NCI-H187 (cell line): ENCODE measurements at regions not wholly inside any gene's neighbourhood (a gene's known extent, or its start where the extent isn't known, plus 50 kb on each side); places are given as distances from the start of the nearest gene placed in this dataset.
"Not testable (repeated sequence)": the region's sequence is repeated elsewhere in the genome, so short reads cannot be mapped to it uniquely, and the experiment has no call there.

ENCODE experiments used
- DNase-seq, 2 experiments: peaks; one replicate each; lab custom pipeline; 2025; lab: John Stamatoyannopoulos, UW

DNA sequence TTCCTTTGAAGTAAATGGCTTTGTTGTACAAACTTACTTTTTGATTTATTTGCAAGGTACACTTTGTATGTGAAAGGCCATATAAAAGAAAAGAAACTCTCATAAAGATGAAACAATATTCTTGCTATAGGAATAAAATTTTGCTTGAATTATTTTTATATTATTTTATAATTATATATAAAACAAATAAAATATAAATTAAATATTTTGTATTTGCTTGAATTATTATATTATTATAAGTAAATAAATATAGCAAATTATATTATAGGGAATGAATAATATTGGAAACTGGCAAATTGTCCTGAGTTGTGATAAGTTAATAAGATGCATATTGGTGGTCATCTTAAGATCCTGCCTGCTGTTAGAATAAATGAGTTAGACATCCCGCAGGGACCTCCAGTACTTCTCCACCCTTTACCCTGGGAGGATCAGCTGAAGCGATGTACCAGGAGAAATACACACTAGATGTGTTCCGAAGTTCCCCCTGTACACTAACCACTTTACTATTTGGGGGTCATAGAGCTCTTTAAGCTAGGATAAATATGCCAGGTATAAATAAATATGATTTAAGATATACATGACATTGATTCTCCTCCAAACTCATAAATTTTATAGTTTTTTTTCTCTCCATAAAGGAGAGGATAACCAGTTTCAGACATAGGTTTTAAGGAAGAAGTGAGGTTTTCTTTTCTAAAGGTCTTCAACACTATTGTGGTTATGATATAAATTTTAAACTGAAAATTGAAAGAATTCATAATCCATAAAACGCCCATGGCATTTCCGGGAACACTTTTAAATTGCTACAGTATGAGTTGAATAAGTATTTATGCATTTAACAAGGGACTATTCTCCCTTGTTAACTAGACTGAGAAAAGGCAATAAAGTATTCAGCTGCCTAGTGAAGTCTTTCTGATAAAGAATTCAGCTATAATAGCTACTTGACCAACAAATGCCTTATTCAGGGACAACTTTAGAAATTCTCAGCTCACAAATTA lies 486.3 kb upstream of the MARCKS start:
- no peak for DNase-seq

DNA sequence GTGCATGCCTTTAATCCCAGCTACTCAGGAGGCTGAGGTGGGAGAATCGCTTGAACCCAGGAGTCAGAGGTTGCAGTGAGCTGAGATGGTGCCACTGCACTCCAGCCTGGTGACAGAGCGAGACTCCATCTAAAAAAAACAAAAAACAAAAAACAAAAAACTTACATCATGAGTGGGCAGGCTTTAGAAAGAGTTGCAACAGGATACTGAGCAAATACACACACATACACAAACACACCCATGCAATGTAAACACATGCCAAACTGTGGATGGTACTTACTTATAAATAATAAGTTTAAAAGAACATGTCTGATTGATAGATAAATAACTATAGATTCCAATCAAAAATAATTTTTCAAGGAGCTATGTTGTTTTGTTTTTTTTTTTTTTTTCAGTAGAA lies 481.7 kb upstream of the MARCKS start:
- not testable (repeated sequence) for DNase-seq

DNA sequence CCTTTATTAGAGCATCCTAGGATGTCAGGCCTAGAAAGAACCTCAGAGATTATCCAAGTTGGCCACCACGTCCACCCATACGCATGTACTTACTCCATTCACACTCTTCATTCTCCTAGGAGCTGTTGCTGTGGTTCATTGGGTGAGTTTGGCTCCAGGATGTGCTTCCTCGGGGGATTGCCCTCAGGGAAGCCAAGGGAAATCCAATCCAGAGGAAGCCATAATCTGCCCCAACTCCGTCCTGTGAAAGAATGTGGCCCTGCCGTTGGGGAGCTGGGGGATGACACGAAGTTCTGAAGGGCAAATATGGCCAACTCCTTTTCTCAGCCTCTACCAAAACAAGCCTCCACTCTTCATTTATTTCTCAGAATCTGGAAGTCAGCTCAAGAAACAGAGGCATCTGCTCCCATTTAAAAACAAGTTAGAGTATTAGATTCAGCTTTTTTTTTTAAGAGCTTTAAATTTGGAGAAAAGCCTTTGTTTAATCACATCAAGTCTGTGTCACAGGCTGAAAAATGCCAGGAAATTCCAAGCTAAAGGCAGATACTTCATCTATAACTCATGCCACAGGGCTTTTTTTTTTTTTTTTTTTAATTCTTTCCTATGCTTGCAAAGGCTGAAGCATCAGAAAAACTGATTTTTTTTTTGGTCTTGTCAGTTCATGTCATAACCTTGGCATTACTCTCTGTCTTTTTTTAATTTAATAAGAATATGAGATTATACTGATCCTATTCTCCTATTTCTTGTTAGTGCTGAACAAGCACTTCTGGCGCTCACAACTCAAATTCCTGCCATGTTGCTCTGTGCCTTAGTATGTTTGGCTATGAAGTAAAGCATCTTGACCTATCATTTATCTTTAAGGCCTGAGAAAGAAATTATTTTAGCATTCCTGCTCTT lies 480.9 kb upstream of the MARCKS start:
- DNase-seq = no peak

DNA sequence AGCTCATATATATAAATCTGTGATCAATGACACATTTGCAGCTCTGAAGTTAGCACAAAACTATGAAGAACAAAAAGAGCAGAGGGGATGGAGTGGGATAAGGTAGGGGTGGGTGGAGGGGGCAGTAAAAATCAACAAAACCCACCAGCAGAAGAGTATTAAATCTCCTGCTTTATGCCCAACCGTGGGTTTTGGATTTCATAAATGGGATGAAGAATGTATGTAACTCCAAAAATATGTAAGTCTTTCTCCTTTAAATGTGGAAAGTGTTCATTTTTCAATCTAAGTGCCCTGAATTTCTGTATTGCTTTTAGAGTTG lies 480.3 kb upstream of the MARCKS start:
- DNase-seq = no peak

DNA sequence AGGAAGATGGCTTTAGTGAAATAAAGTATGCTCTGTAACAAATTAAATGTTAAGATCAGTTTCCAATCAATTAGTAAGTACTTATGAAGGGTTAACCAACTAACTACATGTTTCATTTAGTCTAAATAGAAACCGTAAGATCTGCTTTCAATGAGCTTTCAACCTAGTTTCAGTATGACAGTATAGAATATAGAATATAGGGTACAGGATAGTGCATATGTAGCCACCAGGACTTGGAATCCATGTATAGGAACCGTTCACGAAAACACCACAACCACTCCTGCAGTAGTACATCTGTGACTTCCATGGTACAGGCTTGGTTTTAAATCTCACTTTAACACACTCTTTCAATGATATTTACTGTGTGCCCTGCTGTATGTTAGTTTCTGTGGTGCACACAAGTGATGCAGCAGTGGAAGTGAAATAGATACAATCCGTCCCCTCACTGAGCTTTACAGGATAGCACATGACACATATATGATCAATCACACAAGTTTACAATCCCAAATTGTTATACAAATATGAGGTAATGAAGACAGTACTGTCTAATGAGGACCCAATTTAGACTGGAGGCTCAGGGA lies 479.7 kb upstream of the MARCKS start:
- no peak for DNase-seq

DNA sequence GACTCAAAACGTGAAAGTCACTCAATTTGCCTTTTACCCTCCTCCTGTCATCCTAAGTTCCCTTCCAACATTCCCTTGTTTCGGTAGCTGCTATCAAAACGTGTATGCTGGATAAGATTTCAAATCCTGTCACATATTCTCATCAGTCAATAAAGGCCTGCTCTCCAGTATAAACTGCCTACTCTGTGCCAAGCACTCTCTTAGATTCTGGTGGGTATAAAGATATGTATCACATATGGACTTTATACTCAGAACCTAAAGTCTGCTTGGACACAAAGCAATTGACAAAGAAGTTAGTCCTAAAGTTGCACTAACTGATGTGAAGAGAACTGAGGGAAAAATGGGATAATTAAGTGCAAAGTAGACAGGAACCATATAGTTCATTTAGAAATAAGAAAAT lies 476.6 kb upstream of the MARCKS start:
- no peak for DNase-seq

DNA sequence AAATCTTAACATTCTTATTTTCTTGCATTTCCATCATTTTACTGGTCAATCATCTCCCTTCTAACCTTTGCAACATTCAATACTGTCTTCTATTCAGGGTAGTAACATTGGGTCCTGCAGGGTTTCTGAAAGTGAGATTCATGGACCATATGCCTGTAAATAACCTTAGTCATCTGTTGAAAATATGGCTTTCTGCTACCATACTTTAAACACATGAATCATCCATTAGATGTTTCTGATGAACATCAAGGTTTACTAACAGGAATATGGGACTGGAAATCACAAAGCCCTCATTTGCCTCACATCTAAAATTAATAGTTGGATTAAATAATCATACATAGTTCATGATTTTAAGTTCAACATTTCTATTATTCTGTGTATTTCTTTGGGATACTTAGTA lies 475.9 kb upstream of the MARCKS start:
- no peak for DNase-seq

DNA sequence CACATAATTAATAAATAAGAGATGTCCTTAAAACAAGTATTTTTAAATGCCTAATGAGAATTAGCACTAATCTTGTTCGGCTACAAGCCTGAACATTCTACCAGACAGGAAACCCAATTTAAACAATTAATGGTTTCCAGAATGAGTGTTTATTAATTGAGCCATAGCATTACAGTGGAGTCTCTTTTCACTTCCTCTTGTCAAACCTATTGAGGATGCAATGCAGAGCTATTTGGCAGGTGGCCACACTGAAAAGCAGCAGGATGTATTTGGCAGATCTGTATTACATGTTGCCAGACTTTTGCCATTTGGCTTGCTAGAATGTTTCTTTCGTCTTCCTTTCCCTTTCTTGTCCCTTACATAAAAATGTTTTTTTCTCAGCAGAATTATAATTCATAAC lies 475.2 kb upstream of the MARCKS start:
- DNase-seq = no peak

DNA sequence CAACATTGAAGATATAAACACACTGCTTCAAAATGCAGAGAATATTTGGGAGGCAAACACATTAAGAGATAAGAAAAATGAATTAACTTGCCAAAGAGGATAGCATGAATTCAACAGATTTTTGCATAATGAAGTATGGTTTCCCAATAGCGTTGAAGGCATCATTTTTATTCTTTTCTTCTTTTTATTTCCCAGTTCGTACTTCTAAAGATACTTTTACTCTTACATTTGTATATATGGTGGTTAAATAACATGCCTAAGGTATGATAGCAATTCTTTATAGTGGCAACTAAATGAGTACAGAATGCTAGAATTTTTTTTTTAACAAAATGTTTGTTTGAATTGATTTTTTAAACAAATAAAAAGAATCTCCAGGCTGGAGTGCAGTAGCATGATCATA lies 473.4 kb upstream of the MARCKS start:
- no peak for DNase-seq

DNA sequence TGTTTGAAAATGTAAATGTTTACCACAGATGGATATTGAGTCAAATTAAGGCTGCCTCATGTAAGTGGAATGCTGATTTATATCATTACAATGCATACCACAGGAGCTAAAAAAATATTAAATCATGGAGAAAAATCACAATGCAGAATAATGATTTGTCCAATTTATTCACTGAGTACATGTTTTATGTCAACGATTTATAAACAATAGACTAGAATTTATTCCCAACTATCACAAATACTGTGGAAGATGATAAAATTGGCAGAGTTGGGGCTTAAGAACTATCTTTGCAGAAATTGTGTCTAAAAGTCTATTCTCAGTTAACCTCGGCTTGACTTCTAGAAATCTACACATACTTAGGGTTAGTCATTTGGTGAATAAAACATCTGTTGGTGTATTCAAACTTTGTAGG lies 472.1 kb upstream of the MARCKS start:
- no peak for DNase-seq

DNA sequence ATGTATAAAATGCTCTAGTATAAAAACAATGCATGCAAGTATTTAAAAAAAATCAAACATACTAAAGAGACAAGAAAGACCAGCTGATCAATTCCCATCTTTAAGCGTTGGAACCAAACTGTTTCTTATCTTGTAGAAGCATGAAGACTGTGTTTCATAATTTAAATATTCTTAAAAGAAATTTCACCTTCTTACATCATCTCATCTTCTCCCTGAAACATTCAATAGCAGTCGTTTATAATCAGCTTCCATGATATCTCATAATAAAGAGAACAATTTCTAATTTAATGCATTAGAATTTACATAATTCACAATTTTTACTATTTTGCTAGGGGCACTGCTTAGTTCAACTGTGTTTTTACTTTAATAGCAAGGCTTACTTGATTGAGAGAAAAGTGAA lies 468.1 kb upstream of the MARCKS start:
- no peak for DNase-seq

DNA sequence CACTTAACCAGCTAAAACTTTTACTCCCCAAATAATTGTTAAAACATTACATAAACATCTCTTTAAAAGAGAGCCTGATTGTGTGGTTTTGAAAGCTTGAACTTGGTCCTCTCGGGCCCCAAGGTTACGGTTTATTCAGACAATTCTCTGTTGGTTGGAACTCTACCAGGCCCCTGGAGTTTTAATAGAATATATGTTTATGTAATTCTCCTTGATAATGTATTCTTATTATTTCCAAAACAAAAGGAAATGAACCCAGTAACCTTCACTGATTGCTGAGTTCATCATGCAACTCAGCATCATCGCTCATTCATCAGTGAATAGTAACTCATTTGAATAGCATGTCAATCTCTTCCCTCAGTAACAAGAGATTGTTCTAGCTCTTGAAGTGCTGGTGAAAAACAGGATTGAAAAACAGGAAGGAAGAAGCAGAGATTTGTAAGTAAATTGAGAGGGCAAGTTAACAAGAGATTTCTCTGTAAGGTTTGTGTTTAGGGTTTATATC lies 464.5 kb upstream of the MARCKS start:
- DNase-seq = no peak

DNA sequence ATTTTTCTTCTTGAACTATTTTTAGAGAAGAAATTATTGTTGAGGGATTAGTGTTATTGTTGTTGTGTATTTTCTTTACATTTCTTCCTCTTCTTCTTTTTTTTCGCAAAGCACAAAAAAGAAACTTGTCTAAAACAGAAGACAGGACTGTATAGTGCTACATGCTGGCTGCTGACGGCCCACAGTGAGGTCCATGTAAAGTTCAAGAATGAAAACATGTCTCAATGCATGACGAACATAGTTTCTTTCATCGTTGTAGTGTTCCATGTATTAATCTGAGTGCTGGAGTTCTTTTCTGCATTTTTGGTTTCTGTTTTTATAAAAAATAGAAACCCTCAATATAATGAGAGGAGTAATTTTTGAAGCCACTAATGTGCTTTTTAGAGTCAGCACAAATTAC lies 462.9 kb upstream of the MARCKS start:
- no peak for DNase-seq

DNA sequence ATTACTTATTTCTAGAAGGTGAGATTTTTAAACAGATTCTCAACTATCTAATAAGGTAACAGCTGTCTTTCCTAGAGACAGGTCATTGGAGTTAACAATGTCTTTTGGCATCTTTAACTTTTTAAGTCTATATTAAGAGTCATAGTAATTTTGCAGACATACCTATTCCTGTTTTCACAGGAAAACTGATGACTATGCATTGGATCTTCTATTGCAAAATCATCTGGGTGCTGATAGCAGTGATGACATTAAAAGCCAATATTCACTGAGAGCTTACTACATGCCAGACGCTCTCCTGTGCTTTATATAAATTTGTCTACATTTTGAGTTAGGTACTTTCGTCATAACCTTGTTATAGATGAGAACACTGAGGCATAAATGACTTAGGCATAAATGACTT lies 462.4 kb upstream of the MARCKS start:
- DNase-seq = no peak

DNA sequence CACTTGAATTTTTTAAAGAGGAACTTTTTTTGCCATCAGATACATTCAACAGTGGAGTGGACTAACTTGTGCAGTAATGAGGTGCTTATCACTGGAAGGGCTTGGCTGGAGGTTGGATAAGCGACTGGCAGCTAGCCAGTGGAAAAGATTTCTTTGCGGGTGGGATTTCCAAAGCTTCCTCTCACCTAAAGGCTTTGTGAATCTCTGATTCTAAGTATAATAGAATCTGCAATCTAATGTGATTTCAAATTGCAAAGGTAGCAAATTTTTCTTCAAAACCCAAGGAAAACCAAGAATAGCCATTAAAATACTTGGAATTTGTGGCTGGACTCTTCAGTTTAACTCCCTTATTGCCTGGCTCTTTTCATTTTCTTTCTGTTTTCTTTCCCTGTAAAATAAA lies 460.4 kb upstream of the MARCKS start:
- DNase-seq = no peak

DNA sequence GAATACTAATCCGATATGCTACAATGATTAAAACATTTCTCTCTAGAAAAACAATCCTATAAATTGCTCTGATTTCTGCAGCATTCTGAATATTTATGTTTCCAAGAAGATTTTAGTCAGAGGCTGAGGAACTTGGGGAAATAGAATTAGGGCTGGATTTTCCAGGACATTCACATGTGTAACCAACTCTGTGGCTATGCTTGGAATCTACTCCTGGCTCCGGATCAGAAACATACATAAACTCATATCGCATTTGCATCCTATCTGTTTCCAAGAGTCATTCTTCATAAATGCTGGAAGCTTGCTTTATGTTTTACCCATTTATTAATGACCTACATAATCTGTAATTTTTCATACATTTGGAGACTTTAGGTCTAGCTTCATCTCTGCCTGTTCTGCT lies 459.9 kb upstream of the MARCKS start:
- no peak for DNase-seq

DNA sequence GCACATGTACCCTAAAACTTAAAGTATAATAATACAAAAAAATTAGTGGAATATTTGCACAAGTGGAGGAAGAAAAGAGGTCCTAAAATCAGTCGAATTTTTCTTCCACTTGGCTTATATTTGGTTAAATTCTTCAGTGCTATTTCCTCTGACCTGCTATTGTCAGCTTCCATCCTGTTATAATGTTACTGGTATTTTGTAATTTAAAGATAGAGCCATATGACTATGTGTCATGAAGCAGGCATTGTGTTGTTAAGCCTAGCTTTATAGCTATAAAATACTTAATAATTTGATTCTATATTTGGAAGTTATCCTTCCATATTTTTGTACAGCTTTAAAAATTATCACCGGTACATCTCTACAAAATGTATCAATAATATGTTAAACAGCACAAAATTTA lies 455.9 kb upstream of the MARCKS start:
- no peak for DNase-seq

DNA sequence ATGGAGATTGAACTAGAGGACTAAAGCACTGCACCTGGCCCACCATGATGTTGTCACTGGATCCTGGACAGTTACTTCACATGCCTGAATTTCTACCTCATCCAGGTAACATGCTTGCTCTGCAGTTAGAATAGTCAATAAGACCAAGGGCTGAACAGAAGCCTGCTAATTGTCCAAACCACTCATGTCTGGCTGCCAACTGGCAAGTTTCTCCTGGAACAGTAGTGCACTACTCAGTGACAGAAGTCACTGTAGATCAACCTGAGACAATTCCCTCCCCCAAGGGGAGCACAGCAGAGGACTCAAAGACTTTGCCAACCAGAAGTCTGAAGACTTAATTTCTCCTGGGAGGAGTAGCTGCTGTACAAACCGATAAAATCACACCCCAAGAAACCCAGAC lies 454.6 kb upstream of the MARCKS start:
- DNase-seq = no peak

DNA sequence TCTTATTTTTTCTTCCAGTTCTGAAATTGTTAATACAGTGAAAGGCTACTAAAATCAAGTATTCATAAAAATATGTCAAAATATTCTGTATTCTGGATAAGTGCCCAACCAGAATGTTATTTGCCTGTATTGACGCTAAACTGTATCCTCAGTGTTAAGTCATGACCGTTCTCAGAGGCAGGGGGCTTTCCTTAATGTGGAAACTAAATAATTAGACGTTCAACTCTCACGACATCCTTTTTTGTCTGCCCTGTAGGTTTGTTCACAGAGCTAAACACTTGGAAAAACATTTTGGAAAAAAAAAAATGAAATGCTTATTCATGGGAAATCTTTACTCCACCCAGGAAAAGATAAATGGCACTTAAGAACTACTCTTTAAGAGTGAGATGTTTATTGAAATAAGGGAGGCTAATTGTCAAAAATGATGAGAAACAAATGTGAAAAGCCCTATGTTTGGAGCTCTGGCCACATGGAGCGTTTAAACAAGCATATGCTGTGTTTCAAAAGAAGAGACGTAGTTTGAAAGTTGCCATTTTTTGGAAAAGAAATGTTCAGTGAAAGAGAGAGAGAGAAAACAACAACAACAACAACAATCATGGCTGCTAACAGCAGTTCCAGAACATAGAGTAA lies 453.1 kb upstream of the MARCKS start:
- no peak for DNase-seq

DNA sequence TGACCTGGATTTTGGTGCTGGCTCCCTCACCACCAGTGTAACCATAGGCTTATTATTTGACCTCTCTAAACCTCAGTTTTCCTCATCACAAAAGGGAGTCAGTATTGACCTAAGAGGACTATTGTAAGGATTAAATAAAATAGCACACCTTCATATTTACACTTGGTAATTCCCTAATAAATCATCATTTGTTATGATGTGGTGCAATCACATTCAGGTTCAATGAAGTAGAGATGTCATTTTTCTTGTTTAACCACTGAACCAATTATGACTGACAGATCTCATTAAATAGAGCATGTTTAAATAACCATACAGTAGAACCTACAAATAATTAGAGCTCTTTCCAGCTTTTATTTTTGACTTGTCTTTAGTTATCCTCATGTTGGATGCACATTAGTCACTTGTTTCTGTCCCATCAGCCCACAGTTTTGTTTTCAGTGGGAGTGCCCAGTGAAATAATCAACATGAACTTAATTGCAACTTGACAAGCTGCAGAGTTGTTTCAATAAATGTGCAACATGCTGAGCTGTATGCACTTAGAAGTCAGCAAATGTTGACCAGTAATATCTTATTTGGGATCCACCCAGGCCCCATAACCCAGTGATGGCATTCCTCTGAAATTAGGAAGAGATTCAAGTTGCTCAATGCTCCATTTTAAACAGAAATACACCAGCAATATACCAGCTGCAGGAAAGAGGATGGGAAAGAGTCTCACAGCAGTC lies 451.7 kb upstream of the MARCKS start:
- no peak for DNase-seq

DNA sequence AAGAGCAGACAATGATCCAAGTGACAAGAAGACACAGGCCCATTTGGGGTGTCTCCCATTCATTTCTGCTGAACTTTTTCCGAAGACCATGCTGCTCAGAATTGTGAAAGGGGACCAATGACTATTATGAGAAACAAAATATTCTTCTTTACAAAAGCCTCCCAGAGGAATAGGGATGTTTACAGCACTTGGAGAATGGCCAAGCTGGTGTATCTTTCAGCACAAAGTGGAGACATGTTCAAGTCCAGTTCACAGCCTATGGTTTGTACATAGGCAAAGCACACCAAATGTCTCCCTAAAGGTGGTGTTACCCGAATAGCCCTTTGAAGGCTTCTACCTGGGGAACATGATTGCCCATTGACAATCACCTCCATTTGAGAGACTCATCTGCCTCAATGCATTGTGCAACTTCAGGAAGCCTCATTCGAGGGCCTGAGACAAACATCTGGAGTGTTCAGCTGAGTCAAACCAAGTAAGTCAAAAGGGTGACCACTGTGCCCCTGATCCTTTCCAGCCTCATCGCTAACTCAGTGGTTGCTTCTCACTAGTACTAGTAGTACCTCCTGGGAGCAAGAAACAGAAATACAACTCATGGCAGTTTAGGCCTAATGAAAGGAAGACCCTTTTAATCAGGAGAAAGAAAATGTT lies 451.0 kb upstream of the MARCKS start:
- DNase-seq = no peak
